ENCODE measurements at regions not wholly inside any gene's neighbourhood (a gene's known extent, or its start where the extent isn't known, plus 50 kb on each side); places are given as distances from the start of the nearest gene placed in this dataset.
A peak's percentile ranks its signal among the peaks of the same experiment; 100 is the strongest.
"Not testable (repeated sequence)": the region's sequence is repeated elsewhere in the genome, so short reads cannot be mapped to it uniquely, and the experiment has no call there.

- no peak overlapping the region for H3K27ac ChIP-seq
- no peak overlapping the region for H3K4me3 ChIP-seq
- no peak for ATAC-seq (replicated peaks in 6 of 8)
- 50 to 79% (median 61%) methylated on average over 1 to 3 of the region's 3 CpGs for WGBS, 10 experiments
- no peaks in the 10 kb centered on the region for H3K4me1 ChIP-seq (replicated peaks in 1 of 2)
- in situ Hi-C loops (cut with MboI; ENCODE audit: low pct_unique_long_range_greater_than_20kb in 2 of 9, low sequenced_read_pairs in 9 of 9, unreplicated experiment in 9 of 9) = loop anchor here in 2 of 9 experiments (25.0 kb wide), 2 partner anchors 303 to 447 kb away; partner anchors contain the start of gene RSPO3 (in 1 of the 2)
Measured at GRCh38 chr6:126665551-126665950, 325.6 kb downstream of the CENPW start.

- Histone ChIP-seq H3K27ac (no peak overlapping the region), H3K4me1 (replicated peaks in 1 of 2) (no peaks in the 10 kb centered on the region), H3K4me3 (no peak overlapping the region)
- no peak for ATAC-seq (replicated peaks in 6 of 8)
- in situ Hi-C loops (cut with MboI; ENCODE audit: low pct_unique_long_range_greater_than_20kb in 2 of 9, low sequenced_read_pairs in 9 of 9, unreplicated experiment in 9 of 9) = loop anchor here in 2 of 9 experiments (25.0 kb wide), 2 partner anchors 305 to 445 kb away; partner anchors contain the start of gene RSPO3 (in 1 of the 2)
- 60 to 94% (median 79%) methylated on average over 1 to 3 of the region's 3 CpGs; no CpG with 5 or more reads in 6 of the 10 experiments for whole genome bisulfite sequencing, 10 experiments
Measured at GRCh38 chr6:126667071-126667470, 327.2 kb downstream of the CENPW start.

GRCh38 chr6:126667728-126668127 lies 327.8 kb downstream of the CENPW start:
- H3K27ac ChIP-seq = no peak overlapping the region
- H3K4me1 ChIP-seq (replicated peaks in 1 of 2) = no peaks in the 10 kb centered on the region
- H3K4me3 ChIP-seq = no peak overlapping the region
- in situ Hi-C loops (cut with MboI; ENCODE audit: low pct_unique_long_range_greater_than_20kb in 2 of 9, low sequenced_read_pairs in 9 of 9, unreplicated experiment in 9 of 9) = loop anchor here in 2 of 9 experiments (25.0 kb wide), 2 partner anchors 305 to 445 kb away; partner anchors contain the start of gene RSPO3 (in 1 of the 2)
- no peak for ATAC-seq (replicated peaks in 6 of 8)

GRCh38 chr6:126672649-126673048 lies 332.7 kb downstream of the CENPW start:
- Histone ChIP-seq H3K4me1 (replicated peaks in 1 of 2) (no peaks in the 10 kb centered on the region), H3K27ac (no peak overlapping the region), H3K4me3 (no peak overlapping the region)
- 33 to 100% (median 73%) methylated on average over 1 of the region's 1 CpG; no CpG with 5 or more reads in 2 of the 10 experiments for WGBS, 10 experiments
- in situ Hi-C loops (cut with MboI; ENCODE audit: low pct_unique_long_range_greater_than_20kb in 2 of 9, low sequenced_read_pairs in 9 of 9, unreplicated experiment in 9 of 9) = loop anchor here in 2 of 9 experiments (25.0 kb wide), 2 partner anchors 310 to 440 kb away; partner anchors contain the start of gene RSPO3 (in 1 of the 2)
- no peak for ATAC-seq (replicated peaks in 6 of 8)

- not testable (repeated sequence) for H3K4me1 ChIP-seq (replicated peaks in 1 of 2); ATAC-seq (replicated peaks in 6 of 8); H3K27ac ChIP-seq; H3K4me3 ChIP-seq
- in situ Hi-C loops (cut with MboI; ENCODE audit: low pct_unique_long_range_greater_than_20kb in 2 of 9, low sequenced_read_pairs in 9 of 9, unreplicated experiment in 9 of 9) = loop anchor here in 2 of 9 experiments (25.0 kb wide), 2 partner anchors 311 to 439 kb away; partner anchors contain the start of gene RSPO3 (in 1 of the 2)
- WGBS, 10 experiments = 60 to 88% (median 67%) methylated on average over 1 to 8 of the region's 13 CpGs; no CpG with 5 or more reads in 7 of the 10 experiments
Measured at GRCh38 chr6:126673749-126674148, 333.8 kb downstream of the CENPW start.

GRCh38 chr6:126682440-126682839 lies 342.5 kb downstream of the CENPW start:
- in situ Hi-C loops (cut with MboI; ENCODE audit: low pct_unique_long_range_greater_than_20kb in 2 of 9, low sequenced_read_pairs in 9 of 9, unreplicated experiment in 9 of 9) = no loop called here
- 0 to 100% (median 75%) methylated on average over 1 to 2 of the region's 2 CpGs for WGBS, 10 experiments
- H3K4me1 ChIP-seq (replicated peaks in 1 of 2) = no peaks in the 10 kb centered on the region
- no peak overlapping the region for H3K4me3 ChIP-seq
- ATAC-seq (replicated peaks in 6 of 8) = no peak
- no peak overlapping the region for H3K27ac ChIP-seq

- in situ Hi-C loops (cut with MboI; ENCODE audit: low pct_unique_long_range_greater_than_20kb in 2 of 9, low sequenced_read_pairs in 9 of 9, unreplicated experiment in 9 of 9) = no loop called here
- no peak overlapping the region for H3K27ac ChIP-seq
- H3K4me1 ChIP-seq (replicated peaks in 1 of 2) = no peaks in the 10 kb centered on the region
- 55 to 100% (median 70%) methylated on average over 1 of the region's 1 CpG; no CpG with 5 or more reads in 1 of the 10 experiments for WGBS, 10 experiments
- ATAC-seq (replicated peaks in 6 of 8) = no peak
- H3K4me3 ChIP-seq = no peak overlapping the region
Measured at GRCh38 chr6:126685182-126685581, 345.3 kb downstream of the CENPW start.

- H3K4me3 ChIP-seq = no peak overlapping the region
- ATAC-seq (replicated peaks in 6 of 8) = peak in 4 of 8 experiments; percentile 59 to 90 (median 74)
- WGBS, 10 experiments = 0 to 86% (median 69%) methylated on average over 1 to 5 of the region's 5 CpGs; no CpG with 5 or more reads in 2 of the 10 experiments
- in situ Hi-C loops (cut with MboI; ENCODE audit: low pct_unique_long_range_greater_than_20kb in 2 of 9, low sequenced_read_pairs in 9 of 9, unreplicated experiment in 9 of 9) = no loop called here
- H3K4me1 ChIP-seq (replicated peaks in 1 of 2) = peaks cover 0 to 8% of the 10 kb centered on the region in 2 donors
- no peak overlapping the region for H3K27ac ChIP-seq
Measured at GRCh38 chr6:126696921-126697693, 357.2 kb downstream of the CENPW start.

GRCh38 chr6:126698732-126699240 lies 358.9 kb downstream of the CENPW start:
- in situ Hi-C loops (cut with MboI; ENCODE audit: low pct_unique_long_range_greater_than_20kb in 2 of 9, low sequenced_read_pairs in 9 of 9, unreplicated experiment in 9 of 9) = no loop called here
- Histone ChIP-seq H3K27ac (no peak overlapping the region), H3K4me1 (replicated peaks in 1 of 2) (peaks cover 0 to 8% of the 10 kb centered on the region in 2 donors), H3K4me3 (no peak overlapping the region)
- 33 to 82% (median 68%) methylated on average over 2 to 3 of the region's 3 CpGs; no CpG with 5 or more reads in 3 of the 10 experiments for WGBS, 10 experiments
- ATAC-seq (replicated peaks in 6 of 8) = no peak

- Histone ChIP-seq H3K4me3 (no peak overlapping the region), H3K27ac (no peak overlapping the region), H3K4me1 (replicated peaks in 1 of 2) (peaks cover 0 to 6% of the 10 kb centered on the region in 2 donors)
- in situ Hi-C loops (cut with MboI; ENCODE audit: low pct_unique_long_range_greater_than_20kb in 2 of 9, low sequenced_read_pairs in 9 of 9, unreplicated experiment in 9 of 9) = no loop called here
- whole genome bisulfite sequencing, 10 experiments = 25 to 96% (median 83%) methylated on average over 2 to 5 of the region's 5 CpGs
- ATAC-seq (replicated peaks in 6 of 8) = peak in 2 of 8 experiments; percentile 35 to 57
Measured at GRCh38 chr6:126701676-126702560, 362.0 kb downstream of the CENPW start.

- 20 to 96% (median 80%) methylated on average over 1 to 2 of the region's 2 CpGs; no CpG with 5 or more reads in 1 of the 10 experiments for WGBS, 10 experiments
- in situ Hi-C loops (cut with MboI; ENCODE audit: low pct_unique_long_range_greater_than_20kb in 2 of 9, low sequenced_read_pairs in 9 of 9, unreplicated experiment in 9 of 9) = no loop called here
- no peak for ATAC-seq (replicated peaks in 6 of 8)
Measured at GRCh38 chr6:126716032-126716431, 376.1 kb downstream of the CENPW start.

GRCh38 chr6:126716826-126717509 lies 377.1 kb downstream of the CENPW start:
- no peaks in the 10 kb centered on the region for H3K4me1 ChIP-seq (replicated peaks in 1 of 2)
- in situ Hi-C loops (cut with MboI; ENCODE audit: low pct_unique_long_range_greater_than_20kb in 2 of 9, low sequenced_read_pairs in 9 of 9, unreplicated experiment in 9 of 9) = no loop called here
- no peak overlapping the region for H3K27ac ChIP-seq
- H3K4me3 ChIP-seq = no peak overlapping the region
- 0 to 96% (median 38%) methylated on average over 1 to 3 of the region's 3 CpGs for WGBS, 10 experiments
- ATAC-seq (replicated peaks in 6 of 8) = peak in 2 of 8 experiments; percentile 27 to 35

More at GRCh38 chr6:126716032-126716431, 376.1 kb downstream of the CENPW start:
- no peak overlapping the region for H3K4me3 ChIP-seq
- H3K27ac ChIP-seq = no peak overlapping the region
- no peaks in the 10 kb centered on the region for H3K4me1 ChIP-seq (replicated peaks in 1 of 2)
